Mucosa of descending colon (tissue), 3 donors: ENCODE measurements at regions not wholly inside any gene's neighbourhood (a gene's known extent, or its start where the extent isn't known, plus 50 kb on each side); places are given as distances from the start of the nearest gene placed in this dataset.
"Not testable (repeated sequence)": the region's sequence is repeated elsewhere in the genome, so short reads cannot be mapped to it uniquely, and the experiment has no call there.

Experiments used
- ATAC-seq: fragments of 200-7000 bp; cut with Tn5 transposase; one replicate; pipeline ENCODE4 v1.9.1; 2020; ENCODE audit warnings: mild to moderate bottlenecking, moderate library complexity
- DNase-seq, 3 donors: peaks; one replicate each; pipeline ENCODE4 v3.0.0-alpha.2; 2020
- H3K36me3 ChIP-seq: fragments of 200-600 bp; one replicate; pipeline ENCODE4 v1.8.0; 2021; ENCODE audit warnings: low read depth, mild to moderate bottlenecking
- H3K4me1 ChIP-seq: fragments of 200-600 bp; one replicate; pipeline ENCODE4 v1.8.0; 2021; ENCODE audit warnings: low read depth, mild to moderate bottlenecking
- H3K4me3 ChIP-seq: fragments of 200-600 bp; one replicate; pipeline ENCODE4 v1.8.0; 2021; ENCODE audit warnings: mild to moderate bottlenecking
- H3K9me3 ChIP-seq: fragments of 200-600 bp; one replicate; pipeline ENCODE4 v1.8.0; 2021; ENCODE audit warnings: mild to moderate bottlenecking
- intact Hi-C, 2 donors: fragments of 100-400 bp; cut with DNase I in 1 of 2; cut with micrococcal nuclease in 1 of 2; formaldehyde crosslinking; loops; one replicate each; pipeline versions ENCODE4 v1.11.0 to v1.11.1; 2022; cut with DNase I, micrococcal nuclease
- donor health status: DM: no; HTN: no; CAD: no; lungs with moderate emphysema.
- donor health status: DM: no; HTN: no; CAD: no.
- donor health status: DM: no; HTN: yes; CAD: no.

- H3K4me1 ChIP-seq, H3K36me3 ChIP-seq, DNase-seq, ATAC-seq, H3K4me3 ChIP-seq, intact Hi-C loops, H3K9me3 ChIP-seq: not testable (repeated sequence)
These were observed 364.9 kb downstream of the FOXD4L5 start for GRCh38 chr9:64920147-64920546.

GRCh38 chr9:64888643-64889042, 396.4 kb downstream of the FOXD4L5 start:
- H3K4me3 ChIP-seq, ATAC-seq, H3K36me3 ChIP-seq, intact Hi-C loops, H3K9me3 ChIP-seq, H3K4me1 ChIP-seq, DNase-seq: not testable (repeated sequence)

- H3K4me1 ChIP-seq, H3K4me3 ChIP-seq, intact Hi-C loops, ATAC-seq, H3K36me3 ChIP-seq, H3K9me3 ChIP-seq: not testable (repeated sequence)
- peak; percentile 33 to 54 (median 52) for DNase-seq
These were observed 414.4 kb downstream of the FOXD4L5 start for GRCh38 chr9:64870594-64870993.
